ENCODE measurements at regions not wholly inside any gene's neighbourhood (a gene's known extent, or its start where the extent isn't known, plus 50 kb on each side); places are given as distances from the start of the nearest gene placed in this dataset.

DNA sequence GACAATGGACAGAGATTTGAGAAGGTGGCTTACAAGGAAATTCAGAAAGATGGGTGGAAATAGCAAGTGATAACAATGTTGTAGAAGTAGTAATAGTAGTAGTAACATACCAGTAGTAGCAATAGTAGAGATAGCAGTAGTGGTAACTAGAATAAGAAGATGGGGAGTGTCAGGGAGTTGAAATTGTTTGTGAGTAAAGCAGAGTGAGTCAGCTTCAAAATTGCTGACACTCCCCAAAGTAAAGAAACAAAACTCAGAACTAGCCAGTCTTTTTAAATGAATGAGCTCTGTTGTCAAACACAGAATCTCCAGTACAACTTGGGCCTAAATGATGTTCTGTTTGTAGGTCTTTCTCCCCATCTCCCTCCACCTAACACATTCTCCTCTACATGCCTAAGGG is 1040.9 kb downstream of the CBLN2 start:
- DNase-seq (ENCODE audit: low spot score), result no peak

DNA sequence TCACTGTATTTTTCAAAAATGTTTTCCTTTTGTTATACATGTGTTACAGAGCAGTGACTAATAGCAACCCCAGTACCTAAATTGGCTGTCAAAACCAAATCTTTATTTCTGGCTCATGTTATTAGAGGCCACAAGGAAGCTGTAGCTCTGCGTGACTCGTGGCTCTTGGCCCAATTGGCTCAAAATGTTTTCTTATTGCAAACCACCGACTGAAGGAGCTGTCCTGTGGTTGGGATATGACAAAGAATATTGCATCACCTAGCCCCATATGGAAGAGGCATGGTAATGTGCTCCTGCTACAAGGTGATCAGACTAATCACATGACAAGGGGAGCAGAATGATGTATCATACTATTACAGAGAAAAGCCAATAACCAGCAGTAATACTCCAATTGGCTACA is 1058.5 kb downstream of the CBLN2 start:
- DNase-seq (ENCODE audit: low spot score), result no peak

DNA sequence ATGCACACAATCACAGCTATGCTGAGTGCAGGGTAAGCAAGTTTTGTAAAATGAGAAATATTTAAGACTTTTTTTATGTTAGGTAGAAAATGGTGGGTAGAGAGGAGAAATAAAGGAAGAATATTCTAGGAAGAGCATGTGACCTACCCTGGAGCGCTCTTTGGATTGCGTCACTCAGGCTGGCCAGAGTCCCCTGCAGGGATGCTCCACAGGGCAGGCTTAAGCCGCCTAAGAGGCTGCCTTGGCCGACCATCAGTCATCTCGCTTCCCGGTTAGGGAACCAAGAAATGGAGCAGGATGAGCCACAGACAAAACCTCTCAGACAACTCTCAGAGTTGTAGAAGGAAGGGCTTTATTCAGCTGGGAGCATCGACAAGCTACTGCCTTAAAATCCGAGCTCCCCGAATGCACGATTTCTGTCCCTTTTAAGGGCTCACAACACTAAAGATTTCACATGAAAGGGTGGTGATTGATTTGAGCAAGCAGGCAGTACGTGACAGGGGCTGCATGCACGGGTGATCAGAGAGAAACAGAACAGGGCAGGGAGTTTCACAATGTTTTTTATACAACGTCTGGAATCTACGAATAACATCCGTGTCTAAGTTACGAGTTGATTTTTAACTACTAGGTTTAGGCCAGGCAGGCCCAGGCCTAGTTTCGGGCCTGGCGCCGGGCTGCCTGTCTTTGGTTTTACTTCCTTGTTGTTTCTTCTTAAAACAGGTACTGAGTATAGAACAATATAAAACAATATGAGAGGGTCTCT is 1072.0 kb downstream of the CBLN2 start:
- no peak for DNase-seq (ENCODE audit: low spot score)

DNA sequence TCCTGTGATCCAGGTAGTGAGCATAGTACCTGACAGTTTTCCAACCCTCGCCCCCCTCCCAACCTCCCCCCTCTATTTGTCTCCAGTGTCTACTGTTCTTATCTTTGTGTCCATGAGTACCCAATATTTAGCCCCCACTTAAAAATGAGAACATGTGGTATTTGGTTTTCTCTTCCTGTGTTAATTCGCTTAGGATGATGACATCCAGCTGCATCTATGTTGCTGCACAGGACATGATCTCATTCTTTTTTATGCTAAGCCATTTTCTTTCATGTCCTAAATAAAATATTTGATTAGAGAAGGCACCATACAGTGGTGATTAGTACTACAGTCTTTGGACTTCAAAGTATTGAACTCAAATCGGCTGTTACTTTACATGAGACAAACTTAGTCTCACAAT is 1087.9 kb downstream of the CBLN2 start:
- no peak for DNase-seq (ENCODE audit: low spot score)

DNA sequence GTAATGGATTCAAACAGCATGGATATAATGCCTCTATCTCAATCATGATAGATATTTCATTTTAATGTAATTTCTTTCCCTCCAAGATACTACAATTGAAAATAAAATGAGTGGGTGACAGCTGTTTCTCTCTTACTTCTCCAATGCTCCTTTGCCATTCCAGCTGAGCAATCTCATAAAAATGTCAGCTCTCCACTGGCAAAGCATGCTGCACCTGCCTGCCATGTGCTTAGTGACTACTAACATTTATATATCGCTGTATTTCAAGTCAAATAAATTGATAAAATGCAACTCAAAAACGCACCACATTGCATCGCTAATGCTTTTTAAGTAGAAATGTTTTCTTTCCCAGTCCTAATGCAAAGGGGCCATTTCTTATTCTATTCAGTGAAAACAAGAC is 1093.9 kb downstream of the CBLN2 start:
- no peak for DNase-seq (ENCODE audit: low spot score)

DNA sequence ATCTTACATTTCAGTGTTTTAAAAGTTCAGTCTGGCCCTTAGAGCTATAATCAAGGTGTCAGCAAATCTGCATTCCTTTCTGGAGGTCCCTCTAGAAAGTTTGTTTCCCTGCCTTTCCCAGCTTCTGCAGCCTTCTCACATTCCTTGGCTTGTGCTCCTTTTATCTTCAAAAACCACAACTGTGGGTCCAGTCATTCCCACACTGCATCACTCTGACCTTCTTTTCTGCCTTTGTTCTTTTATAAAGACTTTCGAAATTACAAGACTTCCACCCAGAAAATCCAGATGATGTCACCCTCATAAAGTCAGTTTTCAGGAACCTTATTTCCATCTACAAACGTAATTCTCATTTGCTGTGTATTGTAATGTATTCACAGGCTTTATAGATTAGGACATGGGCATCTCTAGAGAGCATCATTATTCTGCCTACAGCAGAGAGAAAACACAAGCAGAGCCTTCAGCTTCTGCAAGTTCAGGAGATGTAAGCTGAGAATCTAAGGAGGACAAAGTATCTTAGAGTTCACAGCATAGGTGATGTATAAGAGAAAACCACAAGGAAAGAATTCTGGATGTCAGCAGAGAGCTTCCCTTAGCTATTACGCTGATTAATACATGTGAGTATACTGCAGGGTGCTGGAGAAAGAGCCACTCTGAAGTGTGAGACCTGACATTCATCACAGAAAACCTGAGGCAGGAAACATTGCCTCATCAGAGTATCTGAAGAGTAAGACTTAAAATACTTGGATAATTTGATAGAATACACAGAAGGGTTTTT is 1100.2 kb downstream of the CBLN2 start:
- DNase-seq (ENCODE audit: low spot score), result no peak

DNA sequence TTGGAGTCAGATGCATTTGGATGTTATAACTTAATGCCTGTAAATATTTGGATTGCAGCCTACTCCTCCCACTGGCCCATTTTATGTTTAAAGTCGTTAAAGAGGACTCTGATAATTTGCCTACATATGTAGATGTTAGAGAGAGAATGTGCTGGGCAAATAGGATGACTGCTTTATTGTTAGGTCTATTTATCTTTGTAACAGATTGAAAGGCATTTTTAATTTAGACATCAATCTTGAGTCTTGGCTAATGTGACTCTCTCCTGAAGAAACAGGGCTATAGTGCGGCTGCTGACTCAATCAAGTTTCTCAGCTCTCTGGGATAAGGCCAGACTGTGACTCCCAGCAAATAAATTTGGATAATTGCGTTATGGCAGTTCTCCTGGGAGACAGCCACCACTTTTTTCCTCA is 1101.4 kb downstream of the CBLN2 start:
- no peak for DNase-seq (ENCODE audit: low spot score)

DNA sequence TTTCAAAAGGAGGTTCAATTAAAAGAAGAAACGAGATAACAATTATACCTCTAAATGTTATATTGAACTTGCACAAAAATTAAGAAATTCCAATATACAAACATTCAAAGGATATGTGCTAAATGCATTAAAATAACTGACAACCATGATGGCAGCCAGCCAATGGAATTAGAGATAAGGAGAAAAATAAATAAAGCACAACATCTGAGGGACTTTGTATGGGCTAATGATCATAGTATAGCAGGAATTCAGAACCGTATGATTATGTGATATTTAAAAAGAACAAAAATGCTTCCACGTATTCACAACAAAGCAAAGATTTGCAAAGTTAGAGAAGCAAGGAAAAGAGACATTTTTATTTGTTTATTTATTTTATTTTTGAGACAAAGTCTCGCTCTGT is 1103.0 kb downstream of the CBLN2 start:
- DNase-seq (ENCODE audit: low spot score), result no peak

DNA sequence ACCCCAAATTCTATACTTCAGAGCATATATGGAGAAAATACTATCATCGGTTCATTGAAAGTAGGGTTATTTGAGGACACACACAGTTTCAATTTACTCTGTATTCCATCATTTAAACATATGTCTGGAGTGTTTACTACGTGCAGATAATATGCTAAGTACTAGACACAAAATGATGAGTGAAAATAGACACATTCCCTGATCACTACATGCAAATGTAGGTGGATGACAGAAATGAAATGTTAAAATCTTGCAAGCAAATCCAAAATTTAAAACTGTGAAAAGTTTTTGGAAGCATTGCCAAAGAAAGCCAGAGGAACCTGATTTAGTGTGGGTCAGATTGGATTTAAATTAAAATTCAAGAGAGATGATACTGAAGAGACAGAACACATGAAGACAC is 1106.6 kb downstream of the CBLN2 start:
- DNase-seq (ENCODE audit: low spot score), result no peak

DNA sequence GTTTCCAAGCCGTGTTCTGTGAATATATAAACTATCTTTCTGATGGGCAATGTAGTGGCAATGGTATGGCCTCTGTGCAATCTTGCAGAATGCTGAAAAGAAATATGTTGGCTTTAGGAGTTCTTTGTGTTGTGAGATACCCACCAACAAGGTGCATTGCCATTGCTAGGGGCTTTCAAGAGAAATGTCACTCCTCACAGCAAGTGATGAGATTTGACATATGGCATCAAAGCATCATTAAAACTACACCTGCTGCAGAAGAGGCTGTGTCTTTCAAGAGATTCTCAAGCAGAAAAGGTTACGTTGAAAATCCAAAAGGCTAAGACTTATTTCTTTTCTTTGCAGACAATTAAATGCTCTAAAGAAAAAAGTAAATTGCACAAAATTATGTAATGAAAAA is 1110.8 kb downstream of the CBLN2 start:
- no peak for DNase-seq (ENCODE audit: low spot score)

DNA sequence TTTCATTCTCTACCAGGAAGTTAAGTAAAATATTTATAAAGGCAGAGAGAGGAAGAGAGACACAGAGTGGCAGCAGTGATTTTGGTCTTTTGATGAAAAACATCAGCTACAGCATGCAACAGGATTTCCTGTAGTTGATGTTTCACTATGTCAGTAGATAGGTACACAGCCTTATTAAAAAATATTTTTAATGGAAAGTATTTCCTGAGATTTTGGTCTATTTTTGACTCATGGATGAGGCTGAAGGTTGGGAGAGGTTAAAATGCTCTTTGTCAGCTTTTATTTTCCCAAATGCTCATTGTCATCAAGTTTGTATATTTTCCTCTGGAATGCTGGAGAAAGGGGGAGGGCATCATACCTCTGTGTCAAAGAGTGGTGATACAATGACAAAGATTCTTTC is 1112.5 kb downstream of the CBLN2 start:
- no peak for DNase-seq (ENCODE audit: low spot score)

DNA sequence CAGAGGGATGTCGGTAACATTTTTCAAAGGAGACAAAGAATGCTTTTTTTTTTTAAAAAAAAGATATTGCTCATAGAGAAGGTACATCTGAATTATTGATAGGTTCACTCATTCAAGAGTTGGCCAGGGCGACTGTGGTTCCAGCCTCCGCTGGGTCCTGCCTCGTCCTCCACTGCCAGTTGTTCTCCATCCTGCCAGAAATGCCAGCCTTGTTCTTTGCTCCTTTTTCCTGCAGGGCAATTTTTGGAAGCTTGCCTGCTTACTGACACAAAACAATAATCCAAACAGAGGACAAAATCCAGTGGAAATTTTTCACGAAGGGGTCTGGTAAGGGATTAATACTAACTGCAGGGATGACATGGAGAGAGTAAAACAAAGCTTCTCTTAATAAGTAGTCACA is 1113.0 kb downstream of the CBLN2 start:
- no peak for DNase-seq (ENCODE audit: low spot score)

DNA sequence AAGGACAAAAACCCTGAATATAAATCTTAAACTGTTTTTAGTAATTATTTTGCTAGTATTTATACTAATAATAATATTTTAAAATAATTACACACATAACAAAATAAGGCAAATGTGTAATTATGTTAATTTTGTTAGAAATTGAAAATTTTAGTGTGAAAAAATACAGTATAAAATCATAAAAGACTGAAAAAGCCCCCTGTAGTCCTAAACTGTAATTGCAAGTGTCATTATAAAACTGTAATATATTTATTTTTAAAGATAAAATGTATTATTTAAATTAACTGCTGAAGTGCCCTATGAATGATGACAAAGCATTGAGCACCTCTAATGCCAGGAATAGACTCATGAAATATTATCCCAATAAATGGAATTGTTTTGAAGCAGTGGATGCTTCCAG is 1117.7 kb downstream of the CBLN2 start:
- DNase-seq (ENCODE audit: low spot score), result no peak

DNA sequence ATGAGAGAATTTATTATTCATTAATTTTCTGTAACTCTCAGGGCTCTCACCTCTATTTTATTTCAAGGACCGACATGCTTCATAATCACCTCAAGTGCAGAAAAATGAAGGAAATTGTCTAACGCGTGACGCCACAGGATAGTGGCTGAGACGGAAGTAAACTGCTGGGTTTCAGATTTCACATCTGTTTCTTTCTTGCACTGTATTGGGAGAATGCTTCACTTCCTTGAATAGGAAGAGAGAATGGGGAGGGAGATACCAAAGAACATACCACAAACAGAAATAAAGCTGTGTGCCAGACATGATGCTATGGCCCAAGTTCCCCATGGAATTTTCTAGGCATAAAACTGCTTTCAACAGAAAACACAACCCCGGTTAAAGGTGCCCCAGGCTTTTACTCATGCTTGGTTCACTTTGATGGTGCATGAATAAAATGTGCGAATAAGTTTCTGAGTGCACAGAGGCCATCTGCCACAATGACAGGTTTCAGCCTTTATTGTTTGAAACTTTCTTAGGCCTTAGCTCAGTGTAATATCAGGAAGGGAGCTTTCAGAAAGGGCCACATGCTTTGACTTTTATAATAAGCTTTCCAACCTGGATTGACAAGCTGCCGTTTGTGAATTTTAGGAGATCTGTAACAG is 1116.4 kb downstream of the SOCS6 start:
- DNase-seq (ENCODE audit: low spot score), result no peak

DNA sequence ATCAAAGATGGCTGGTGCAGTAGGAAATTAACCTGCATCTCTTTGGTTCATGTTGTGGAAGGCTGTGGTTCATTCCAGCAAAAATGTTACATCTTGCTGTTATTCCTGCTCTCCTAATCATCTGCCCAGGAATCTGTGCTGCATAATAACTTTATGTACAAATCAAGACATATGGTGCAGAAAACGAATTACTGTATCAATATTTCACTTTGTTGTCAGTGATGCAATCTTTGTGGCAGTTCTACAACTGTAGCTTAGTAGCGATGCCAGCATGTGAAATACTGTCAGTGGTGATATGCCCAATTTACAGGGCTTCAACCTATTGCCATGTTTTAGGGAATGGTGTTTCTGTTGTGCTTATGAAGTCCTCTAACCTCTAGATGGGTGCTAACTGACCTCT is 1114.7 kb downstream of the SOCS6 start:
- no peak for DNase-seq (ENCODE audit: low spot score)

DNA sequence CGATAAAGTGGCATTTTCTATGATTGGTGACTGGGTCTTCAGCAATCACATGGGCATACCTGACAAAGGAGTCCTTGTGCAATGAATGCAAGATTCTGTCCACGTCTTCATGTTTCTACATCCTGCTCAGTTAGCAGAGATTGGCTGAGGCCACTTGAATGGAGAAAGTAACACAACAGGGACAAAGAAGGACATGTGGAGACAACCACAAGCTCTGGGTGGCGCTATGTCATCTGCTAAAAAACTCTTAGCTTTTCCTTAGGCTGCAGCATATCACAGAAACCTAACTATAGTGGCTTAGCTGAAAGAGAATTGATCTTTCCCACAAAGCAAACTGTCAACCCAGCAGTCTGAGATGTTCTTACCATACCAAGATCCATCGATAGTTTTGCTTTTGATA is 1109.7 kb downstream of the SOCS6 start:
- peak; percentile 1 for DNase-seq (ENCODE audit: low spot score)

DNA sequence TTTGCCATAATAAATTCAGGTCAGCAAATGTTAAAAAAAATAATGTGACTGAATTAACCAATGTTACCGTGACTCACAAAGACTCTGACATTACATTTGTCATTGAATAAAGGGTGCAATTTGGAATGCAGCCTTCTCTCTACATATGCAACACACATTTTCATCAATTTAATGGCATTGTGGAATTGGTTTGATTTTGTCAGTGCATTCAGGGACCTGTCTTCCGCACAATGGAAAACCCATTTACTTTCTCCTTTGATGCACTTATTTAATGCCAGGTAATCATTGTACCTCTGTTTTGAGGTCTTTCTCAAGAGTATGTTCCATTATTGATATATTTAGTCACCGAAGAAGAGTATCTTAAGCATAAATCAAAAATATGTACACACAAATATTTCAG is 1099.3 kb downstream of the SOCS6 start:
- DNase-seq (ENCODE audit: low spot score), result no peak

DNA sequence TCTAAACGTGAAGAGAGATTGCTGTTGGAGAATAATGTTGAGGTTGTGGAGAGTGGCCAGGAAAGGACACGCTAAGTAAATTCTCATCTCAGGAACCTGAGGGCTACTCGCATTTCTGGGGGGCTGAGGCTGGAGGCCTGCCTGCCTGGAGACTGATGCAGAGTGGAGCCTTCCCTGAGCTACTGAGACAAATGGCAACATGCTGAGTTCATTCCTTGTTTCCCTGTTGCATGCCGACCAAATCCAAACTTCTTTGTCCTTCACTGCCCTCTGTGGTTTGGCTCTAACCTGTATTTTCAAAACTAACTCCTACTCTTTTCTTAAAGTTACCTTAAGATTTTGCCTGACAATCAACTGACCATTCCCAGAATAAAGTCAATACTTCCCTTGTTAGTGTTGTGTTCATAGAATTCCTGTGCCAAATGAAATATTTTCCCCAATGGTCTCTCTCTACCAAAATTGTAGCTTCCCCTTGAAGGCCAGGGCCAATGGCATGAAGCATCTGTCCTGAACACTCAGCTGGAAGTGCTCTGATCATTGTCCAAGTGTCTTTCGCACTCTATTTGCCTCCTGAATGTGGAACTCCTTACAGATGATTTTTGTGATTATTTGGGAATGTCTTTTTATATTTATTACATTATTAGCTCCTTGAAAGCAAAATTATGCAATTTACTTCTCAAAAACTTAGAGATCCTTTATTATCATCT is 1085.6 kb downstream of the SOCS6 start:
- DNase-seq (ENCODE audit: low spot score), result no peak

DNA sequence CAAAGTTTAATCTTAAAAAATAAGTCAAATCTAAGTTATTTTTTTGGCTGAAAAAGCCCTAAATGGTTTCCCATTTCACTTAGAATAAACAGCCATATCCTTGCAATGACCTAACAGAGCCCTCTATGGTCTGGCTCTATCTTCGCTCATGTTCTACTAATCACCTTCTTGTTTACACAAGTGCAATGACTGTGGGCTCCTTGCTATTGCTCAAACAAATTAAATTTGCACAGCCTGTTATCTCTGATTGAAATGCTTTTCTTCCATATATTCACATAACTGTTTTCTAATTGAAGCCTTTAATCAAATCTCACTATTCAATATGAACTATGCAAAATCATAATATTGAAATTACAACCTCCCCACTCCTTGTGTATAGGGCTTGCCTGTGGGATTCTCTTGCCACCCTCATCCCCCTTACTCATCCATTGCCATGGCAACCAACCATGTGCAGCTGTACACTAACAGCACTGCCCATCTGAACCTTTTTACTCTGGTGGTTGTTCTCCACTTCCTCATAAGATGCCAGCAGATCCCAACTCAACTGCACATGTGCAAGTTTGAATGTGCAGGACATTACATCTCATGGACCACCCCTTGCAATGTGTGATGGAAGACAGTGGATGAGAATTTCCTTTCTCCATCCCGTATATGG is 1083.2 kb downstream of the SOCS6 start:
- no peak for DNase-seq (ENCODE audit: low spot score)

DNA sequence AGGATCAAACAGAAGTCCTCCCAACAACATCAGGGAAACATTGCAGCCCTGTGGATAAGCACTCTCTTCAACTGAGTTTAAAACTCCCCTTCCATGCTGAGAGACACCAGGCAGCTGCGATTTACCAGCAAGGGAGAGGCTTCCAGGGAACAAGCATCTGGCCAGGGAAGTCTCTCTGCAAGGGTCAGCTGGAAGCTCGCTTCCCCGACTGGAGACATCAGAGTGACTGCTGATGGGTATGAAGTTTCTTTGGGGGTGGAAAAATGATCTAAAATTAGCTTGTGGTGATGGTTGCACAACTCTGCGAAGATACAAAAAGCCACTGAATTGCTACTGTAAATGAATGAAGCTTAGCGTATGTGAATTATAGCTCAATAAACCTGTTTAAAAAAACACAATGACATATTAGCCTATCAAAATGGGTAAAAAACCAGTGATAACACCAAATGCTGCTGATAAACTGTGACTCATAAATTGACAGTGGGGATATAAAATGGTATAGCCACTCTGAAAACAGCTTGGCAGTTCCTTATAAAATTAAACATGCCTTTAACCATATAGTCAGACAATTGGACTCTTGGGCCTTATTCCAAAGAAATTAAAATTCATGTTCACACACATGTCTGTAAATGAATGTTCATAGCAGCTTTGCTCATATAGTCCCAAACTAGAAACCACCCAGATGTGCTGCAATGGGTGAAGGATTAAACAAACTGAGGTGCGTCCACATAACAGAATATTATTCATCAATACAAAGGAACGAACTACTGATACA is 1082.0 kb downstream of the SOCS6 start:
- DNase-seq (ENCODE audit: low spot score), result no peak

DNA sequence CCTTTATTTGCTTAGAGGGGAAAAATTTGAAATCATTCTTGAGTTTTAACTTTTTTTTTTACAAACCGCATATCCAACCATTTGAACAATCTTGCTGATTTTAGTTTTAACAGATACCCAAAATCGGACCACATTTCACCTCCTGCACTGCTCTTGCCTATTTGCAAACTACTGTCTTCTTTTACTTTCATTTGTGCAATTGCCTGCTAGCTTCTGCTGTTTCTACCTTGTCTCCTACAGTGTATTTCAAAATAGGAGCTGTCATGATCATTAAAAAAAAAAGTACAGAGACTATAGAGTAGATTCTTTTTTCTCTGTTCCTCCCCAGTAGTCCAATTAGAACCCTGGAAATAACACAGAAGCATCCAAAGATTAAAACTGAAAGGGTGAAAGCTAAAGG is 1081.2 kb downstream of the SOCS6 start:
- no peak for DNase-seq (ENCODE audit: low spot score)

Measured in SW480 (cell line).